ENCODE measurements at regions not wholly inside any gene's neighbourhood (a gene's known extent, or its start where the extent isn't known, plus 50 kb on each side); places are given as distances from the start of the nearest gene placed in this dataset.
"Not testable (repeated sequence)": the region's sequence is repeated elsewhere in the genome, so short reads cannot be mapped to it uniquely, and the experiment has no call there.

GRCh38 chr13:85186356-85187045 lies 612.7 kb downstream of the SLITRK6 start:
- no peak for DNase-seq

GRCh38 chr13:85174291-85174690 lies 624.9 kb downstream of the SLITRK6 start:
- DNase-seq, result no peak

GRCh38 chr13:85170372-85170771 lies 628.8 kb downstream of the SLITRK6 start:
- DNase-seq, result no peak

GRCh38 chr13:85166891-85167290 lies 632.3 kb downstream of the SLITRK6 start:
- DNase-seq, result no peak

- no peak for DNase-seq
Measured at GRCh38 chr13:85163063-85163462, 636.2 kb downstream of the SLITRK6 start.

- DNase-seq, result no peak
Measured at GRCh38 chr13:85148009-85148408, 651.2 kb downstream of the SLITRK6 start.

- DNase-seq, result no peak
Measured at GRCh38 chr13:85142351-85142927, 656.8 kb downstream of the SLITRK6 start.

GRCh38 chr13:85141401-85141800 lies 657.8 kb downstream of the SLITRK6 start:
- no peak for DNase-seq

GRCh38 chr13:85140192-85140591 lies 659.0 kb downstream of the SLITRK6 start:
- DNase-seq, result no peak

- no peak for DNase-seq
Measured at GRCh38 chr13:85137516-85137915, 661.7 kb downstream of the SLITRK6 start.

GRCh38 chr13:85132986-85133385 lies 666.2 kb downstream of the SLITRK6 start:
- no peak for DNase-seq

- DNase-seq, result not testable (repeated sequence)
Measured at GRCh38 chr13:85123501-85123900, 675.7 kb downstream of the SLITRK6 start.

- DNase-seq, result no peak
Measured at GRCh38 chr13:85108356-85108755, 690.9 kb downstream of the SLITRK6 start.

GRCh38 chr13:85099245-85099644 lies 700.0 kb downstream of the SLITRK6 start:
- DNase-seq, result no peak

GRCh38 chr13:85095418-85096272 lies 703.6 kb downstream of the SLITRK6 start:
- no peak for DNase-seq

GRCh38 chr13:85093808-85094207 lies 705.4 kb downstream of the SLITRK6 start:
- DNase-seq, result no peak

- DNase-seq, result peak; percentile 52
Measured at GRCh38 chr13:85091631-85092234, 707.5 kb downstream of the SLITRK6 start.

- DNase-seq, result no peak
Measured at GRCh38 chr13:85089186-85089585, 710.0 kb downstream of the SLITRK6 start.

- DNase-seq, result no peak
Measured at GRCh38 chr13:85080691-85081090, 718.5 kb downstream of the SLITRK6 start.

GRCh38 chr13:85076343-85076742 lies 722.9 kb downstream of the SLITRK6 start:
- DNase-seq, result no peak

GRCh38 chr13:85074543-85075313 lies 724.5 kb downstream of the SLITRK6 start:
- DNase-seq, result no peak

- no peak for DNase-seq
Measured at GRCh38 chr13:85068231-85068630, 731.0 kb downstream of the SLITRK6 start.

GRCh38 chr13:85040215-85040614 lies 759.0 kb downstream of the SLITRK6 start:
- DNase-seq, result no peak

Measured in left hindlimb (tissue), 1 donor.